Activated CD8-positive, alpha-beta memory T cell treated with anti-CD3 and anti-CD28 coated beads for 24 hours (primary cell): ENCODE measurements at regions not wholly inside any gene's neighbourhood (a gene's known extent, or its start where the extent isn't known, plus 50 kb on each side); places are given as distances from the start of the nearest gene placed in this dataset.
A peak's percentile ranks its signal among the peaks of the same experiment; 100 is the strongest.

ENCODE experiments used
- DNase-seq: peaks from one replicate; pipeline ENCODE4 v3.0.0-alpha.2; 2020

- no peak for DNase-seq
Observed at GRCh38 chr11:11038782-11039181, 180.9 kb upstream of the ZBED5 start.

- no peak for DNase-seq
Observed at GRCh38 chr11:11038352-11038751, 180.5 kb upstream of the ZBED5 start.

- DNase-seq = no peak
Observed at GRCh38 chr11:11036848-11037732, 179.2 kb upstream of the ZBED5 start.

GRCh38 chr11:11036185-11036847, 178.5 kb upstream of the ZBED5 start:
- DNase-seq = no peak

DNA sequence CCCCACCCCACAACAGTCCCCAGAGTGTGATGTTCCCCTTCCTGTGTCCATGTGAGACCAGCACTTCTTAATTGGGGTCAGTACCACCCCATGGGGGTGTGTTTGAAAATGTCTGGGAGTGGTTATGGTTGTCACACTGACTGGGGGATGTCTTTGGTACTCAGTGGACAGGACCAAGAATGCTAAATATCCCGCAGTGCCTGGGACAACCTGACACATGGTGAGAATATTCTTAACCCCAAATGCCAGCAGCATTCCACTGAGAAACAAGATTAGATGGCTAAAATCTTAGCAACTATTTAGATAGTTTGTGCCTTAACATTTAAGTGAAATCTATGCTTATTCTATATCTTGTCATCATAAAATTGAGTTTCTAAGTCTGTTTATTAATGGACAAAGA, 177.5 kb upstream of the ZBED5 start:
- DNase-seq = no peak

- no peak for DNase-seq
Observed at GRCh38 chr11:11034476-11034875, 176.6 kb upstream of the ZBED5 start.

GRCh38 chr11:11032066-11032465, 174.2 kb upstream of the ZBED5 start:
- DNase-seq = no peak

GRCh38 chr11:11029027-11029426, 171.2 kb upstream of the ZBED5 start:
- DNase-seq = peak; percentile 38

- DNase-seq = peak; percentile 86
Observed at GRCh38 chr11:11028017-11028692, 170.3 kb upstream of the ZBED5 start.

- DNase-seq = no peak
Observed at GRCh38 chr11:11027288-11027687, 169.4 kb upstream of the ZBED5 start.

DNA sequence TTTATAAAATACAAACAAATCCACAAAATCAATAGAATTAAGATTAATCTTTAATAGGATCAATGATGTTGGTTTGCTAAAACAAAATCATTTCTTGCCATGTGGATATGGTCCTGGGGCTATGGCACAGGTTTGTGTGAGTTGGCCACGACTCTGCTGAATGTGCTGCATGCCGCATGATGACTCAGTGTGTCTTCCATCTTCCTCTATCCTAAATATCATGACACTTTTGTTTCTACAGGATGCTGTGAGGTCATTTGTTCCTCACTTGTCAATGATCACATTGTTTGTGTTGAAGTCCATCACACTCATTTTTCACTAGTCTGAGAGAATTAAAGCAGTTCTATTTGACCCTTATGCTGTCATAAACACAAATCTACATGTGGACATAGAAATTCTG, 167.2 kb upstream of the ZBED5 start:
- no peak for DNase-seq

- DNase-seq = no peak
Observed at GRCh38 chr11:11022125-11022730, 164.4 kb upstream of the ZBED5 start.

GRCh38 chr11:11021563-11021962, 163.7 kb upstream of the ZBED5 start:
- DNase-seq = no peak

GRCh38 chr11:11020747-11021149, 162.9 kb upstream of the ZBED5 start:
- no peak for DNase-seq

DNA sequence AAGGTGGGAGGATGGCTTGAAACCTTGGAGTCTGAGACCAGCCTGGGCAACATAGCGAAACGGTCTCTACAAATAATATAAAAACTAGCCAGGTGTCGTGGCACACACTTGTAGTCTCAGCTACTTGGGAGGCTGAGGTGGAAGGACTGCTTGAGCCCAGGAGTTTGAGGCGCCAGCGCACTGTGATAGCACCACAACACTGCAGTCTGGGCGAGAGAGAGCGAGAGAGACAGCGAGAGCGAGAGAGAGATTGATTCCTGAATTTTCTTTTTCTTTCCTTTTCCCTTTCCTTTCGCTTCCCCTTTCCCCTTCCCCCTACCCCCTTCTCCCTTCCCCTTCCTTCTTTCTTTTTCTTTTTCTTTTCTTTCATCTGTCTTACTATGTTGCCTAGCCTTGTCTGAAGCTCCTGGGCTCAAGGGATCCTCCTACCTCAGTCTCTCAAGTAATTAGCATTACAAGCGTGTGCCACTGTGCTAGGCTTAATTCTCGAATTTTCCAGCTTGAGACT, 162.4 kb upstream of the ZBED5 start:
- no peak for DNase-seq

GRCh38 chr11:11016943-11017342, 159.1 kb upstream of the ZBED5 start:
- no peak for DNase-seq

DNA sequence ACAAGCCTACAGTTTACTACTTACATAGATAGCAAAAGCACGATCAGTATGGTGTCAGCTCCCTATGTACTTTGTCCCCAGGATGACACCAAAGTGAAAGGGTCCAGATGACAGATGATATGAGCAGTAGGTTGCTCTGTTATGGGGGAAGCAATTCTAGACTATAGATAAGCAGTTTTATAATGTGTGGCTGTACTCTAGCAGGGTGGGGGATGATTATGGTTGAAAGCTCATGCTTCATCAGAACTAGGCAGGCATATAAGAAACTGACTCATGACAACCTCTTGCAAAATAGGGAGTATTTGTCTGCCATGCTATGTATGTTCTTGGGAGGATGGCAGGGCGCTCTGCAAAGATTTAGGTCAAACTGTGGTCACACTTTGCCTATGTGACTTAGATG, 158.2 kb upstream of the ZBED5 start:
- DNase-seq = no peak

GRCh38 chr11:11011617-11012016, 153.8 kb upstream of the ZBED5 start:
- no peak for DNase-seq

GRCh38 chr11:11010624-11011127, 152.8 kb upstream of the ZBED5 start:
- no peak for DNase-seq

- DNase-seq = no peak
Observed at GRCh38 chr11:11009179-11009578, 151.3 kb upstream of the ZBED5 start.

- no peak for DNase-seq
Observed at GRCh38 chr11:11004069-11004468, 146.2 kb upstream of the ZBED5 start.

- no peak for DNase-seq
Observed at GRCh38 chr11:11003226-11003625, 145.4 kb upstream of the ZBED5 start.
